GM23338 (cell line): ENCODE measurements at regions not wholly inside any gene's neighbourhood (a gene's known extent, or its start where the extent isn't known, plus 50 kb on each side); places are given as distances from the start of the nearest gene placed in this dataset.

Source experiments
- CREB1 ChIP-seq: fragments of 250-450 bp; sonication (Bioruptor Pico); IDR thresholded peaks from 2 replicates; pipeline ENCODE4 v1.5.0; 2020; ENCODE audit warnings: low read depth, mild to moderate bottlenecking, moderate library complexity
- CTCF ChIP-seq, 2 experiments: fragments of 200-600 bp in 1 of 2; sonication (generic) in 1 of 2; conservative IDR thresholded peaks; 2 replicates each; pipeline versions ENCODE4 v1.5.1 to v1.6.1; 2016 to 2017; ENCODE audit warnings: antibody characterized with exemption in 2 of 2, low read depth in 2 of 2, mild to moderate bottlenecking in 2 of 2, moderate library complexity in 1 of 2
- EZH2 ChIP-seq: fragments of 200-600 bp; sonication (generic); IDR thresholded peaks from one replicate; pipeline ENCODE4 v1.8.0; 2017; ENCODE audit warnings: antibody characterized with exemption, mild to moderate bottlenecking, low read depth; ENCODE audit not compliant: unreplicated experiment
- EZH2phosphoT487 ChIP-seq: fragments of 200-600 bp; sonication (generic); IDR thresholded peaks from one replicate; pipeline ENCODE4 v1.8.1; 2018; ENCODE audit warnings: antibody characterized with exemption; ENCODE audit not compliant: unreplicated experiment
- JUNB ChIP-seq: IDR thresholded peaks from one replicate; pipeline ENCODE4 v1.6.1; 2016; ENCODE audit warnings: antibody characterized with exemption; ENCODE audit not compliant: unreplicated experiment
- NANOG ChIP-seq: IDR thresholded peaks from 2 replicates; pipeline ENCODE4 v1.6.1; 2016; ENCODE audit warnings: antibody characterized with exemption, borderline replicate concordance
- POLR2AphosphoS5 ChIP-seq: IDR thresholded peaks from 2 replicates; pipeline ENCODE4 v1.6.1; 2016; ENCODE audit warnings: antibody characterized with exemption, low read depth
- ZNF114 ChIP-seq: fragments of 250-450 bp; sonication (Bioruptor Pico); IDR thresholded peaks from 2 replicates; pipeline ENCODE4 v1.5.0; 2020; ENCODE audit warnings: mild to moderate bottlenecking, moderate library complexity
- ZNF331 ChIP-seq: fragments of 250-450 bp; sonication (Bioruptor Pico); IDR thresholded peaks from 2 replicates; pipeline ENCODE4 v1.5.0; 2020; ENCODE audit warnings: low read depth, mild to moderate bottlenecking, moderate library complexity
- ZNF462 ChIP-seq: fragments of 250-450 bp; sonication (Bioruptor Pico); IDR thresholded peaks from 2 replicates; pipeline ENCODE4 v1.5.0; 2020; ENCODE audit warnings: mild to moderate bottlenecking, moderate library complexity
- TF ChIP-seq, protein P1 (sequence below): IDR thresholded peaks from one replicate; pipeline ENCODE4 v1.6.1; 2018; ENCODE audit warnings: antibody characterized with exemption; ENCODE audit not compliant: unreplicated experiment

- no peak for TF ChIP-seq ZNF462
- no peak for TF ChIP-seq POLR2AphosphoS5
- no peak for TF ChIP-seq CTCF (conservative IDR thresholded peaks at IDR 0.05; ENCODE audit: low read depth in 2 of 2)
- no peak for TF ChIP-seq CREB1
- TF ChIP-seq JUNB, result no peak
- TF ChIP-seq EZH2phosphoT487, result no peak
- TF ChIP-seq ZNF114 (CRISPR knock-in tag), result no peak
- no peak for TF ChIP-seq EZH2
- no peak for TF ChIP-seq ZNF331 (CRISPR knock-in tag)
- TF ChIP-seq NANOG, result no peak
- TF ChIP-seq, protein P1, sequence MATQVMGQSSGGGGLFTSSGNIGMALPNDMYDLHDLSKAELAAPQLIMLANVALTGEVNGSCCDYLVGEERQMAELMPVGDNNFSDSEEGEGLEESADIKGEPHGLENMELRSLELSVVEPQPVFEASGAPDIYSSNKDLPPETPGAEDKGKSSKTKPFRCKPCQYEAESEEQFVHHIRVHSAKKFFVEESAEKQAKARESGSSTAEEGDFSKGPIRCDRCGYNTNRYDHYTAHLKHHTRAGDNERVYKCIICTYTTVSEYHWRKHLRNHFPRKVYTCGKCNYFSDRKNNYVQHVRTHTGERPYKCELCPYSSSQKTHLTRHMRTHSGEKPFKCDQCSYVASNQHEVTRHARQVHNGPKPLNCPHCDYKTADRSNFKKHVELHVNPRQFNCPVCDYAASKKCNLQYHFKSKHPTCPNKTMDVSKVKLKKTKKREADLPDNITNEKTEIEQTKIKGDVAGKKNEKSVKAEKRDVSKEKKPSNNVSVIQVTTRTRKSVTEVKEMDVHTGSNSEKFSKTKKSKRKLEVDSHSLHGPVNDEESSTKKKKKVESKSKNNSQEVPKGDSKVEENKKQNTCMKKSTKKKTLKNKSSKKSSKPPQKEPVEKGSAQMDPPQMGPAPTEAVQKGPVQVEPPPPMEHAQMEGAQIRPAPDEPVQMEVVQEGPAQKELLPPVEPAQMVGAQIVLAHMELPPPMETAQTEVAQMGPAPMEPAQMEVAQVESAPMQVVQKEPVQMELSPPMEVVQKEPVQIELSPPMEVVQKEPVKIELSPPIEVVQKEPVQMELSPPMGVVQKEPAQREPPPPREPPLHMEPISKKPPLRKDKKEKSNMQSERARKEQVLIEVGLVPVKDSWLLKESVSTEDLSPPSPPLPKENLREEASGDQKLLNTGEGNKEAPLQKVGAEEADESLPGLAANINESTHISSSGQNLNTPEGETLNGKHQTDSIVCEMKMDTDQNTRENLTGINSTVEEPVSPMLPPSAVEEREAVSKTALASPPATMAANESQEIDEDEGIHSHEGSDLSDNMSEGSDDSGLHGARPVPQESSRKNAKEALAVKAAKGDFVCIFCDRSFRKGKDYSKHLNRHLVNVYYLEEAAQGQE, result no peak
Observed at GRCh38 chr15:31435912-31436628, 109.4 kb downstream of the KLF13 start (continued).
